Smooth muscle cell (in vitro differentiated cells): ENCODE measurements at regions not wholly inside any gene's neighbourhood (a gene's known extent, or its start where the extent isn't known, plus 50 kb on each side); places are given as distances from the start of the nearest gene placed in this dataset.

Experiments used
- DNase-seq: peaks from one replicate; lab custom pipeline; 2025; ENCODE audit not compliant: unreplicated experiment; lab: John Stamatoyannopoulos, UW
- H2AFZ ChIP-seq: fragments of 200-600 bp; sonication (generic); 2 replicates; pipeline ENCODE4 v1.6.0; 2016; ENCODE audit warnings: antibody characterized with exemption, low read depth, mild to moderate bottlenecking
- H3F3A ChIP-seq: fragments of 200-600 bp; sonication (generic); 2 replicates; pipeline ENCODE4 v1.6.0; 2017; ENCODE audit warnings: antibody characterized with exemption, low read depth
- H3K27ac ChIP-seq: fragments of 200-600 bp; sonication (generic); 2 replicates; pipeline ENCODE4 v1.5.1; 2016; ENCODE audit warnings: low read depth, mild to moderate bottlenecking
- H3K27me3 ChIP-seq: fragments of 200-600 bp; sonication (generic); 2 replicates; pipeline ENCODE4 v1.6.1; 2016; ENCODE audit warnings: low read depth, mild to moderate bottlenecking
- H3K36me3 ChIP-seq: fragments of 200-600 bp; sonication (generic); 2 replicates; pipeline ENCODE4 v1.5.1; 2016; ENCODE audit warnings: low read depth
- H3K4me1 ChIP-seq: fragments of 200-600 bp; sonication (generic); 2 replicates; pipeline ENCODE4 v1.5.1; 2016; ENCODE audit warnings: low read depth
- H3K4me2 ChIP-seq: fragments of 200-600 bp; sonication (generic); 2 replicates; pipeline ENCODE4 v1.6.0; 2016; ENCODE audit warnings: mild to moderate bottlenecking
- H3K4me3 ChIP-seq: fragments of 200-600 bp; sonication (generic); 2 replicates; pipeline ENCODE4 v1.5.1; 2016; ENCODE audit warnings: mild to moderate bottlenecking
- H3K79me2 ChIP-seq: fragments of 200-600 bp; sonication (generic); 2 replicates; pipeline ENCODE4 v1.6.0; 2016; ENCODE audit warnings: low read depth, mild to moderate bottlenecking
- H3K9ac ChIP-seq: fragments of 200-600 bp; sonication (generic); 2 replicates; pipeline ENCODE4 v1.6.0; 2016; ENCODE audit warnings: low read depth
- H3K9me3 ChIP-seq: fragments of 200-600 bp; sonication (generic); replicated peaks from 2 replicates; pipeline ENCODE4 v1.5.1; 2016; ENCODE audit warnings: low read depth
- H4K20me1 ChIP-seq: fragments of 200-600 bp; sonication (generic); 2 replicates; pipeline ENCODE4 v1.6.0; 2016; ENCODE audit warnings: low read depth
- WGBS: methylation state at CpG from one replicate; pipeline ENCODE4 v1.1.7; 2016; ENCODE audit warnings: low lambda C conversion rate; 5-methylcytosine and 5-hydroxymethylcytosine counted together
- TF ChIP-seq, protein P1 (sequence below): fragments of 200-600 bp; sonication (generic); IDR thresholded peaks from 2 replicates; pipeline ENCODE4 v1.5.1; 2017; ENCODE audit warnings: borderline replicate concordance, mild to moderate bottlenecking, antibody characterized with exemption; ENCODE audit not compliant: insufficient read depth, poor library complexity, severe bottlenecking

DNA sequence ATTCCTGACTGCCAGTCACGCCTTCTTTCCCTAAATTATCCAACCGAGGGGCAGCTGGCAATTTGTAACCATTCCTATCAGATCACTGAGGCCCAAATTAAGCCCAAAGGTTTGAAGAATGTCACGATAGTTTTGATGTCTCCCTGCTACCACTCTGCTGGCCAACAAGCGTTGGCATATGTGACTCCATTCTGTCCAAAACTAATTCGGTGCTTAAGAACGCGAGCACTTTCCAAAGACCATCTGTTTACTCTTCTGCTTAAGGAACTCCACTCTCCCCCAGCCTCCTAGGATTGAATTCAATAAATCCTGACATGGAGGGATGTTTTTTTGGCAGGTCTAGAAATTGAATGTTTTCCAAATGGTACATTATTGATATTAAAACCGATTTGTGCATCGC lies 131.5 kb upstream of the CTBP2 start:
- Histone ChIP-seq H3K27ac (no peak overlapping the region), H2AFZ (no peak overlapping the region)
- WGBS: 91% methylated on average over 9 of the region's 9 CpGs

GRCh38 chr10:125289461-125289860 lies 129.1 kb upstream of the CTBP2 start:
- Histone ChIP-seq H3F3A (no peaks in the 10 kb centered on the region), H3K4me1 (no peaks in the 10 kb centered on the region), H3K27me3 (peaks cover under 1% of the 10 kb centered on the region), H3K36me3 (no peaks in the 10 kb centered on the region), H3K4me3 (no peak overlapping the region), H3K4me2 (no peak overlapping the region), H3K9ac (no peak overlapping the region), H3K9me3 (no peaks in the 10 kb centered on the region), H3K79me2 (no peaks in the 10 kb centered on the region), H4K20me1 (no peaks in the 10 kb centered on the region), H3K27ac (no peak overlapping the region), H2AFZ (no peak overlapping the region)
- no peak for DNase-seq
- WGBS: 88% methylated on average over 1 of the region's 1 CpG
- TF ChIP-seq, protein P1, sequence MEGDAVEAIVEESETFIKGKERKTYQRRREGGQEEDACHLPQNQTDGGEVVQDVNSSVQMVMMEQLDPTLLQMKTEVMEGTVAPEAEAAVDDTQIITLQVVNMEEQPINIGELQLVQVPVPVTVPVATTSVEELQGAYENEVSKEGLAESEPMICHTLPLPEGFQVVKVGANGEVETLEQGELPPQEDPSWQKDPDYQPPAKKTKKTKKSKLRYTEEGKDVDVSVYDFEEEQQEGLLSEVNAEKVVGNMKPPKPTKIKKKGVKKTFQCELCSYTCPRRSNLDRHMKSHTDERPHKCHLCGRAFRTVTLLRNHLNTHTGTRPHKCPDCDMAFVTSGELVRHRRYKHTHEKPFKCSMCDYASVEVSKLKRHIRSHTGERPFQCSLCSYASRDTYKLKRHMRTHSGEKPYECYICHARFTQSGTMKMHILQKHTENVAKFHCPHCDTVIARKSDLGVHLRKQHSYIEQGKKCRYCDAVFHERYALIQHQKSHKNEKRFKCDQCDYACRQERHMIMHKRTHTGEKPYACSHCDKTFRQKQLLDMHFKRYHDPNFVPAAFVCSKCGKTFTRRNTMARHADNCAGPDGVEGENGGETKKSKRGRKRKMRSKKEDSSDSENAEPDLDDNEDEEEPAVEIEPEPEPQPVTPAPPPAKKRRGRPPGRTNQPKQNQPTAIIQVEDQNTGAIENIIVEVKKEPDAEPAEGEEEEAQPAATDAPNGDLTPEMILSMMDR: no peak

More for the DNA sequence above, 131.5 kb upstream of the CTBP2 start:
- H4K20me1 ChIP-seq: no peaks in the 10 kb centered on the region
- no peak overlapping the region for H3K9ac ChIP-seq
- peaks cover 3% of the 10 kb centered on the region for H3K27me3 ChIP-seq
- H3K4me2 ChIP-seq: no peak overlapping the region
- H3K4me3 ChIP-seq: no peak overlapping the region
- no peaks in the 10 kb centered on the region for H3K36me3 ChIP-seq
- no peaks in the 10 kb centered on the region for H3K9me3 ChIP-seq
- no peaks in the 10 kb centered on the region for H3K4me1 ChIP-seq
- DNase-seq: no peak
- H3F3A ChIP-seq: no peaks in the 10 kb centered on the region
- TF ChIP-seq, protein P1: no peak
- H3K79me2 ChIP-seq: no peaks in the 10 kb centered on the region

DNA sequence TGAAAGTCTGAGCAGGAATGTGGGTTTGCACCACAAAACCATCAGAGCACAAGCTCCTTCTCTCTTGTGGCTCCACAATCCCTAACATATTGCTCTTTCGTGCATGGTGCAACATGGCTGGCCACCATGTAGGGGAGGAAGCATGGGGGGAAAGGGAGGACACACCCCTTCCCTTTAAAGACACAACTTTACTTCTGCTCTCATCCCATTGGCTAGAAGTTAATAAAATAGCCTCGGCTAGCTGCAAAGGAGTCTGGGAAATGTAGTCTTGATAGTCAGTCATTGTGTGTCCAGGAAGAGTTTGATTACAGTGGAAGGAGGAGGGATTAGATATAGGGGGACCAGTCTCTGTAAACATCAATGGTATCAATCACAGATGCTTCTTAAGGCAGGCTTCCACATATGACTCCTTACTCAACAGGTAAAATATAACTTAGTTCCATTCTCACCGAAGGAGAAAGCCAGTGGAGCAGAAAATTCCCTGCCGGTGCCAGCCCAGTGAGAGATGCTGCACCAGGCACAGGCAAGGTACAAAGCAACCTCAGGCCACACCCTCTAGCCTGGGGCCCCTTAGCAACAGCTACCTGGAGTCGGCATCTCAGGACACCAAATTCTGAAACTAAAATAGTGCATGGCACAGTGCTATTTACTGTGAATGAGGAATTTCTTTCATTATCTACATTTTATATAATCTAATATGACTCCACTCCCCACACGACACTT lies 124.7 kb upstream of the CTBP2 start:
- H4K20me1 ChIP-seq: no peaks in the 10 kb centered on the region
- peaks cover 5% of the 10 kb centered on the region for H3K4me1 ChIP-seq
- H3K27ac ChIP-seq: no peak overlapping the region
- no peaks in the 10 kb centered on the region for H3K36me3 ChIP-seq
- WGBS: 86% methylated on average over 6 of the region's 6 CpGs
- H3K79me2 ChIP-seq: no peaks in the 10 kb centered on the region
- no peak overlapping the region for H3K9ac ChIP-seq
- no peak overlapping the region for H3K4me2 ChIP-seq
- no peaks in the 10 kb centered on the region for H3K9me3 ChIP-seq
- H2AFZ ChIP-seq: no peak overlapping the region
- TF ChIP-seq, protein P1: no peak
- no peaks in the 10 kb centered on the region for H3F3A ChIP-seq
- no peak overlapping the region for H3K4me3 ChIP-seq
- no peak for DNase-seq
- no peaks in the 10 kb centered on the region for H3K27me3 ChIP-seq

GRCh38 chr10:125283836-125284614 lies 123.7 kb upstream of the CTBP2 start:
- Histone ChIP-seq H3K79me2 (no peaks in the 10 kb centered on the region), H4K20me1 (no peaks in the 10 kb centered on the region), H2AFZ (no peak overlapping the region), H3F3A (no peaks in the 10 kb centered on the region), H3K4me3 (no peak overlapping the region), H3K27ac (no peak overlapping the region), H3K9ac (no peak overlapping the region), H3K4me2 (no peak overlapping the region), H3K36me3 (no peaks in the 10 kb centered on the region), H3K4me1 (peaks cover 5% of the 10 kb centered on the region), H3K9me3 (no peaks in the 10 kb centered on the region), H3K27me3 (no peaks in the 10 kb centered on the region)
- no peak for DNase-seq
- WGBS: 96% methylated on average over 11 of the region's 11 CpGs
- TF ChIP-seq, protein P1: no peak
